A172 (cell line): ENCODE measurements at regions not wholly inside any gene's neighbourhood (a gene's known extent, or its start where the extent isn't known, plus 50 kb on each side); places are given as distances from the start of the nearest gene placed in this dataset.

Experiments
- DNase-seq: peaks from one replicate; pipeline ENCODE4 v3.0.0-alpha.2; 2015; ENCODE audit warnings: low spot score

DNA sequence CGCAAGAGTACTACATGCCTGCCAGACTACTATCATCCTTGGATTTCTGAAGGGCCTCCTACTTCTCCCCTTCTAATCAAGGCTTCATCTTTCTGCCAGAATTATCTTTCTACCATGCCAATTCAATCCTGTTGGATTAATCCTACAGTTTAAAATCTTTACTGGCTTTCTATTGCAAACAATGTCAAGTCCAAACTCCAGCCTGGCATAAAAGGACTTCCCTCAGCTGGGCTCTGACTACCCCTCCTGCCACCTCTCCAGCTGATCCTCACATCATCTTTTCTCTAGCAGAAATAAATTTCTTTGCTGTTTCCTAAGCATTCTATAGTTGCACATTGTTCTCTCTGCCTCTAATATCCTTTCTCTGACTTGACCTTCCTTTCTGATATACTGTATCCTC, 119.7 kb upstream of the RAD23B start:
- DNase-seq, result no peak

DNA sequence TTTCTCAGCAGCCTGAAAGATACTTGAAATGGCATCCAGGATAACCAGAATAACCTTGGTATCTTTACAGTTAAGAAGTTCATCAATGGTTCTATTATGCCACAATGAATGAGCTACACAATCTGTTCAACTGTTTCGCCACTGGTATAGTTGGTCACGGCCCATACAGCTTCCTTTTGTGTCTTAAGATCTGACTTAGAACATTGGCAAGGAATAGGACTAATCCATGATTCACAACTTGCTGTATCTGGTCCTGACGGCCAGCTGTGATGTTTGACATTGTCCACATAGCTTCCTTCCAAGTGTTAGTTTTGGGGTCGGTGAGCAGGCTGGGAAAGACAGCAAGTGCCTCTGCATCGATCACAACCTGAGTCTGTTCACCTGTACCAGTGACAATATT, 113.3 kb upstream of the RAD23B start:
- DNase-seq, result no peak

DNA sequence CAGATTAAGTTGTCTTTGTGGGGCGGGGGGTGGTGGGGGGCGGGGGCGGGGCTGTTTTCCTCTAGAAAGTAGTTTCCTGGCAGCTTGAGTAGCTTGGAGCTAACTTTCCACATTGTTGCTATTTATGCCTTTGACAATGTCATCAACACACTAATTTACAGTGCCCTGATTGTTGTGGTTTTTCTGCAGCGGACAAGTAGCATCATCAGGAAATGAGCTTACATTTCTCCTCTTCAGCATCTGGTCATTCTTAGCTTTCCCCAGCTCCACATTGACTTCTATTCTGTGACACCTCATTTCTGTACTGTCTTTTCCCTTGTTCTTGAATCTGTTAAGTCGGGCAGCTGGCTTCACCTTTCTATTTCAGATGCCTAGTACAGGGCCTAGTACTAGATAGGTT, 112.3 kb upstream of the RAD23B start:
- no peak for DNase-seq

DNA sequence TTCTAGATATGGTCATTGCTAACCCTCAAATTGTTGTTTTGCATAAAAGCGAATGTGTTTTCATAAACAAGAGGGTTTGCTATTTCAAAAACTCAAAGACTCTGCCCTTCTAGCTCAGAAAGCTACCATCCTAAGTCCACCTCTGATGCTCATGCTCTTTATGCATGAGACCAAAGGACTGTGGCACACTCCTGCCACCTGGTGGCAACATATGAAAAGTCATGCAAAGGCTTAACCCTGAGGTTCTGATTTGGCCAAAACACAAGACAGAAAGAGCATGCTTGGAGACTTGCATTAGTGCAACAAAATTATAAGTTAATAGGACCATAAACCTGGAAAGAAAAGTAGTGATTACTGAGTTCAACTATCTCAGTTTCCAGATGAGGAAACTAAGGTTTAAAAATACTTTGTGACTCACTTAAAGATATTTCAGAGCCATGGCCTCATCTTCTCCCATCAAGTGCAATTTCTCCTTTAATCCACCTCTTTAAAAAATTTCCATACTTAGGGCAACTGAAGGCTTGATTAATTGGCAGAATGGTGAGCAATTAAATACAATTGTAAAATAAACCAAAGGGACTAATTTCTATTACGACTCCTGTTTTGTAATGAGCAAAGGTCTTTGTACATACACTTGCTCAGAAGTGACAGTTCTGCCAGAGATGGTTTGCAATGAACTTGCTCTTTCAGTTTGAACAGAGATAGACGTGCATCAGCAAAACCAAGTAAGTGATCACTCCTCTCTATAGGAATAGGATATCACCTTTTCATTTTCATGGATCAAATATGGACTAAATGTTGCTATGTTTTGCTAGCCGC, 110.7 kb upstream of the RAD23B start:
- peak; percentile 62 for DNase-seq

DNA sequence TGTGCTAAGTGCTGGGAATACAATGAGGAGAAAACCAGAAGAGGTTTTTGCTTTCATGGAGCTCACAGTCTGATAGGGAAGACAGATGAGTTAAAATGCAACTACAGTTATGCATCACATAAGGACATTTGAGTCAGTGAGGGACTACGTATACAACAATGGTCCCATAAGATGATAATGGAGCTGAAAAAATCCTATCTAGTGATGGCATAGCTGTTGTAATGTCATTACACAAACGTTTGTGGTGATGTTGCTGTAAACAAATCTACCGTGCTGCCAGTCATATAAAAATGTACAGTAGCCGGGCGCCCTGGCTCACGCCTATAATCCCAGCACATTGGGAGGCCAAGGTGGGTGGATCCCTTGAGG, 110.1 kb upstream of the RAD23B start:
- DNase-seq, result no peak

DNA sequence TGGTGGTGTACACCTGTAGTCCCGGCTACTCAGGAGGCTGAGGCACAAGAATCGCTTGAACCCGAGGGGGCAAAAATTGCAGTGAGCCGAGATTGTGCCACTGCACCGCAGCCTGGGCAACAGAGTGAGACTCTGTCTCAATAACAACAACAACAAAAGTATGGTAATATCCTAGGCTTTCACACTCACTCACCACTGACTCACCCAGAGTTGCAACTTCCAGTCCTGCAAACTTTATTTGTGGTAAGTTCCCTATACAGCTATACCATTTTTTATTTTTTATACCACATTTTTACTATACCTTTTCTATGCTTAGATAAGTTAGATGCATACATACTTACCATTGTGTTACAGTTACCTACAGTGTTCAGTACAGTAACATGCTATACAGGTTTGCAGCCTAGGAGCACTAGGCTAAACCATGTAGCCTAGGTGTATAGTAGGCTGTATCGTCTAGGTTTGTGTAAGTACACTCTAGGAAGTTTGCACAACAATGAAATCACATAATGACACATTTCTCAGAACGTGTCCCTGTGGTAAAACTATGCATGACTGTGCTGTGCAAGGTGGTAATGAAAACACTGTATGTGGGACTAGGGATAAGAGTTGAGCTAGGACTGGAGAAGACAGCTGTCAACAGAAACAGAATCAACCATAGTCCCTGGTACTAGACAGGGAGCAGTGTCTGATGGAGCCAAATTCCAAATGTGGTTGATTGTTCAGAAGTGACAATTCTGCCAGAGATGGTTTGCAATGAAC, 109.5 kb upstream of the RAD23B start:
- no peak for DNase-seq

DNA sequence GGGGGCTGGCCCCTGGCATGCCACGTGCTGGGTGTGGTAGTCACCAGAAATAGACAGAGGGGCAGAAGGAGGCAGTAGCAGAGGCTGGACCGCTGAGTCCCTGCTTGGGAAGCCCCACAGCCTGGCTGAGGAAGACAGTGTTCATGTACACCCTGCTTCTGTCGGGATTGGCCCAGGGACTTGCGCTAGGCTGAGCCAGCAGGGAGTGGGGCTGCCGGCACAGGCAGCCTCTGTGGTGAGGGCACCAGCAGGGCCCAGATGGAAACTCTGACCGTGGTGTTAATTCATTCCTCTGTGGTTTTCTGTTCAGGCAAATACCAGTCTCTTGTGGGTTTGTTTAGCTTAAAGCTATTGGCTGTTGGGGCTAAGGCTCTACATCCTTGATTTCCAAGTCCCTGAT, 108.6 kb upstream of the RAD23B start:
- peak; percentile 23 for DNase-seq

DNA sequence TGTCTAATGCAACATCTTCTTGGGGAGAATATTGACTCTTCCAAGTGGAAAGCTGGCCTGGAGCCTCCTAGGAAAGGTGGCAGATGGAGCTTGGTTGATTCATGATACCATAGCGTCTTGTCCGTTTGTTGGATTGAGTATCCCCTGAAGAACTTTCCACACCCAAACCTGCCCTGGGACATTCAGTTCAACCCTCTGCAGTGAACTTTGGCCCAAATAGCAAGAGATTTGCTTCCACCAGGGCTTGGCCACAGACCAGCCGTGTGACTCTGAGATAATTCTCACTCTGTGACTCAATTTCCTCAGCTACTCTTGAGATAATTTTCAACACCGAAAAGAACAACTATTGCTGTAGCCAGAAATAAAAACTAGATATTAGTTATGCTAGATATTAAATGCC, 108.0 kb upstream of the RAD23B start:
- DNase-seq, result no peak

DNA sequence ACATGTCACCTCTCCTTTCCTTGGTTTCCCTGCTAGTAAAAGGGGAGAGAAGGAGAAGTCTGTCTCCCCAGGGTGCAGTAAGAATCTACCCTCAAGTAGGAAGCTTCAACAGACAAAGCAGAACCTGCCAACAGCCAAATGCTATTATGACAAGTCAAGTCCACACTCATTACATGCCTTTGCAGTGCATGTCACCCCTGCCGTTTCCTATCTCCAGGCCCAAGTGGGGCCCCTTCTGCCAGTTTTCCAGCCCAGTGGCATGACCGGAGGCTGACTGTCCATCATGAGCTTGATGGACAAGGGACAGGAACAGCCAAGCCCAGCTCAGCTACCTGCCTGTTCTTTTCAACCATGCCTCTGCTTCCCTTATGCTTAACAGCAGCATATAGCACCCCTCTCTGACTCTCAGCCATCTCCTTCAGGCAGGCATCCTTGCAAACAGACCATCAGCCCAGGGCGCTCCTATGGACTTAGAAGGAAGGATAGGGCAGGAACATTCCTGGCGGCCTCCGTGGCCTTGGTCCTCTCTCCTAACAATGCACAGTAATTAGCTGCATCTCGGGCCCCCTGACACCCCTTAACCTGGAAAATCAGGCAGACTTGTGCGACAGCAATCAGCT, 107.2 kb upstream of the RAD23B start:
- DNase-seq, result no peak

DNA sequence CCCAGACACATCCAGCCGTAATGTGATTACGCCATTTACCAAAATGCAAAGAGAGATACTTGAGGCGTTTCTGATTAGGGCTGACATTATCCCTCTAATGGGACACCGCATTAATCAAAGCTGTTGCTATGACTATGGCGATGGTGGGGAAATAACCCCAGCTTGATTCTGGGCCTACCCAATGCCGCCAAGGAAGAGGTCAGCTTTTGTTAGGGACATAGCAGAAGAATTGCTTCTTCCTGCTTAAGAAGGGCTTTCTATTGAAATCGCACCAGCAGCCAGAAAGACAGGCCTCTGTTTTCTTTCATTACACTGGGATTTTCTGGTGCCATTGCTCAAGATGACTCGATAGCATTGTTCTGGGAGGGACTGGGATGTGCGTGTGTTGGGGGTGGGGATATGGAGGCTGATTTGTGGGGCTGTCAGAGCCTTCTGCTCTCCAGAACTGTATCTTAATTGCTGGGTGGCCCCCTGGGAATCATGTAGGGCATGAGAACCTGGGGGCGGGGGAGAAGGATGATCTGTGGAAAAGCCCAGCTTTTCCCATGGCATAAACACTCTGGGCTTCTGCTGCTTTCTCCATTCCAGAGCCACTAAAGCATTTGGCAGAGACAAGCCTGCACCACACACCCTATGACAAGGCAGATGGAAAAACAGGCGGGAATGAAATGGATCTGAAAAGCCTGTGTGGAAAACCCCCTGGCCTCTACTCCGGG, 106.5 kb upstream of the RAD23B start:
- DNase-seq, result no peak

DNA sequence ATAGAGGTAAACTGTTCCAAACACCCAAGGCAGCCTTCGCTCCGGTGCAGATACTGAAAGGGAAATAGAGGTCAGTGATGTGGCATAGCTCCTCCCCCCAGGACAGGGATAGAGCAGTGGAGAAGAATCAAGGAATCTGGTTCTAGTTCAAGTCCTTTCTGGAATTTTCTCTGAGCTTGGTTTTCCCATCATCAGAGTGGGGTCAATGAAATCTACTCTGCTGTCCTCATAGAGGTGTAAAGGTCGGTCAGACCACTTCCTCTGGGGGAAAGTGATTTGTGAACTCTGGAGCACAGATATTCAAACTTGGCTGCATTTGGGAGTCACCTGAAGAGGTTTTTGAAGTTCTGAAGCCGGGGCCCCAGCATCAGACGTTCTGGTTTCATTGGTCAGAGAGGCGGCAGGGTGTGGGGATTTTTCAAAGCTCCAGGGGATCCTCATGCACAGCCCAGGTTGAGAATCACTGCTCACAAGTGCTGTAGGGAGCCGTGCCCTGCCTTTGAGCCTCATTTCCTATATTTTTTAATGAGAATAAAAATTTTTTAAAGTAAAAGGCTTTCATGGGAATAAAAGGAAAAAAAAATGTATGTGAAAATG, 105.7 kb upstream of the RAD23B start:
- no peak for DNase-seq

DNA sequence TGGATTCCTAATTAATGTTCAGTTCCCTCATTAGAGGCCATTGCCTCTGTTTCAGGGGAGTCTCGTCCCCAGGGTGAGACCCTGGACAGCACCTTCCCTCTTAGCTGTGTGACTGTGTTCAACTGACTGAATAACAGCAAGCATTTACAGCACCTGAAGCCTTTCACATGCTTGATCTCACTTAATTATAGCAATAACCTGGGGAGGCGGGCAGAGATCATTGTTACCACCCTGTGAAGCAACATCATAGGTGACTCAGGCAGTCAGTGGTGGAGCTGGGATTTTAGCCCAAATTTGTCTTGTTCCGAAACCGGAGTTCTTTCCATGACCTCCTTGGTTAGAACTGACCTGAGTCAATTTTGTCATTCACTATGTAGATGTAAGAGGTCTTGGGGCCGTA, 105.2 kb upstream of the RAD23B start:
- DNase-seq, result no peak

DNA sequence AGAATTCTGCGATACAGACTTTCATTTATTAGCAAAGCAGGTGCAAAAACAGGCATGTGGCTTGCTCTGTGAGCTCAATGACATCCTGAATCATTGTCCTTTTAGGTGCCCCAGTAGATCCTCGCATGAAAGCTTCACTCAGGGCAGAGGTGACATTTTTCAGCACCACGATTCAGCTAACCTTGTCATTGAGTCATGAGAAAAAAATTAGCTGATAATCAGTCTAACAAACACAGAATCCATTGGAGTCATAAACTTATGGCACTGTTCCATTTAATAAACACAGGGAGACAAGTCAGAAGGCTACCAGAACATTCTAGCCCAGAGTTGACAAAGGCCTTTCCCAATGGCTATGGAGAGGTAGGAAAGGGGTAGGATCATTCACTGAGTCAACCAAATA, 104.8 kb upstream of the RAD23B start:
- DNase-seq, result no peak

DNA sequence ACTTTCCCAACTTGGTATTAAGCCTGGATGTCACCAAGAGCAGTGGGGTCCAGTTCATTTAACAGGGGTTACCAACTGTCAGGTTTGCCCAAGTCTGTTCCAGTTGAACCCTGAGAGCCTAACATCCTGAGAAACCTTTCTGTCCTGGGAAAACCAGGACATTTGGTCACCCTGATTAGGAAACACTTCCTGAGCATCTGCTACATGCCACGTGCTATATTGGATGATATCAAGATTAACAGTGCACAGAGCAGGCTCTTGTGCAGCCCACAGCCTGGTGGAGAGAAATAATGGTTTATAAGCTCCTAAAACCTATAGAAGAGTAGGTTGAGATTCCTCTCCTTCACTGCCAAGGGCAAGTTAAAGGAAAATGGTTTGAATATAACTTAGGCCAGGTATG, 102.9 kb upstream of the RAD23B start:
- DNase-seq, result no peak

DNA sequence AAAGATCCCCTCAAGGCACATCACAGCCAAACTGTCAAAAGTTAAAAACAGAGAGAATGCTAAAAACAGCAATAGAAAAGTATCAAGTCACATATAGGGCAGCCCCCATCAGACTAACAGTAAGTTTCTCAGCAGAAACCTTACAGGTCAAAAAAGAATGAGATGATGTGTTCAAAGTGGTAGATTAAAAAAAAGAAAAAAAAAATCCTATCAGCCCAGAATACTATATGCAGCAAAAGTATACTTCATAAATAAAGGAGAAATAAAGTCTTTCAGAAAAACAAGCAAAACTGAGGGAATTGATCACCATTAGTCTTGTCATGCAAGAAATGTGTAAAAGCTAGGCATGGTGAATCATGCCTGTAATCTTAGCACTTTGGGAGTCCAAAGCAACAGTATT, 99.9 kb upstream of the RAD23B start:
- DNase-seq, result no peak

DNA sequence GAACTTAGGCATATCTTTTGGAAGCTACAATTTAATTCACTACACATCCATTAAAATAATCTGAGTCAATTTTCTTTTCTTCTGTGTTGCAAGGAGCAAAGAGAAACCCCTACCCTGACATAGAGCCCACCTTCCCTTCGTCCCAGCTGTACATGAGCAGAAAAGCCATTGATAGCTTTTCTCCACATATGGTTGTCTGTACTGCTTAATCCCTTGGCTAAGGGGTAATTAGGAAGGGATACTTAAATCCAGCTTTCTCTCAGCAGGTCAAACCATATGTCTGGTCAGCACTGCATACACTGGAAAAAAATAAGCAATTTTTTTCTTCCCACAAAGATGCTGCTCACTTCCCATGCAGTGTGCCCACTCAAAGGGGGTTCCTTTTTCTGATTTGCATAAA, 94.7 kb upstream of the RAD23B start:
- no peak for DNase-seq

DNA sequence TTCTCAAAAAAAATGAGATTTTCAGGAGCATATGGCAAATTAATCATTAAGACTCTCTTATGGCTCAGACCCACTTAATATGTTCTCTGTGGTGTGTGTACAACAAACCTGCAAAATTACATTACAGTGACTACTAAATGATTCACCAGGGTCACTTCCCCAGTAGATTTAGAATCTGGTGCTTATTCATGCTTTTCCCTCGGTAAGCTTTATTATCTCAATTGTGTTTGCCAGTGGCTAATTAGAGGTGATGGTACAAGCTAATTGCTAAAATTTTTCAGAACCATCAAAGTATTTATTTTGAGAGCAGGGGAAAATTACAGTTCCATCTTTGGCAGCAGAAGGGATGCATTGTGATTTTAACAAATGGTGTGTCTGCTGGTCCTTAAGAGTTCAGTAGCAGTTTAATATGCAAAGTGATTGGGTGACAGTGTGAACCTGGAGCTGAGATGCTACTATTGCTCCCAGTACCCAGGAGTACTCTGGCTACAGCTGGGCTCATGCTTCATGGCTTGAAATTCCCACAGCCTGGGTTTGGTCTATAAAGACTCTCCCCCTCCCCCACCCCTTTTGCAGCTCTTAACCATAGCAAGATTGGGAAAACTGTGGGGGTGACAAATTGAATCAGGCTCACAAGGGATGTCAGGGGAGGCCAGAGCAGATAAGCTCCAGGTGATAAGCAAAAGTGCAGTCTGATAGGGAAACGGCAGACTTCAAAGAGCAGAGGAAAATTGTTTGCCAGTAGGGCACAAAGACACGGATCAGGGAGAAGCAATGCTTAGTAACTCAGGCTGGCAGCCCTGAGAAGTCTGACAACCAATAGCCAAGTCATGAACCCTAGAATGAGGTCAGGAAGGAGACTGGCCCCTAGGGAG, 92.8 kb upstream of the RAD23B start:
- DNase-seq, result peak; percentile 64

DNA sequence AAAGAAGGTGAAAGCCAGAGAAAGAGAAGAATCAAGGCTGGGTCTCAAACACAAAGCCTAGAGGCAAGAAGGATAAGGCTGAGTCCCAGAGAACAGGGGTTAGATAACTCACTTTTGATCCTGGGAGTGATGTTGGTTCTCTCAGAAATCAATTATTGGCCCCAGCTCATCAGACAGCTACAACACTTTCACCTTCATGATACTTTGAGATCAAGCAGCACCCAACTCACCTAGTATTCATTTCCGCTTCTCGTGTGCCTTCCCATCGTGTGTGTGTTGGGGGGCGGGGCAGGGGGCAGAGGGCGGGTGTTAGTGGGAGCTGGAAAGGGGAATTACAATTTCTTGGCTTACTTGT, 92.2 kb upstream of the RAD23B start:
- DNase-seq, result no peak

DNA sequence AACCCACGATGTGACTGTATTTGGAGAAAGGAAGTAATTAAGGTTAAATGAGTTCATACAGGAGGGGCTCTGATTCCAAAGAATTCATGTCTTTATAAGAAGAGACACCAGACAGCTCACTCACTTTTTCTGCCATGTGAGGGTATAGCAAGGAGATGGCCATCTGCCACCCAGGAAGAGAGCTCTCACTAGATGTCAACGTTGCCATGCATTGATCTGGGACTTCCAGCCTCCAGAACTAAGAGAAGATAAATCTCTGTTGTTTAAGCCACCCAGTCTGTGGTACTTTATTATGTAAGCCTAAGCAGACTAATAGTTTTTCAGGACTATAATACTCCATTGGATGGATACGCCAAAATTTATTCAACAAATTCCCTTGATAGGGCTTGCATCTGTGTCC, 89.8 kb upstream of the RAD23B start:
- no peak for DNase-seq

DNA sequence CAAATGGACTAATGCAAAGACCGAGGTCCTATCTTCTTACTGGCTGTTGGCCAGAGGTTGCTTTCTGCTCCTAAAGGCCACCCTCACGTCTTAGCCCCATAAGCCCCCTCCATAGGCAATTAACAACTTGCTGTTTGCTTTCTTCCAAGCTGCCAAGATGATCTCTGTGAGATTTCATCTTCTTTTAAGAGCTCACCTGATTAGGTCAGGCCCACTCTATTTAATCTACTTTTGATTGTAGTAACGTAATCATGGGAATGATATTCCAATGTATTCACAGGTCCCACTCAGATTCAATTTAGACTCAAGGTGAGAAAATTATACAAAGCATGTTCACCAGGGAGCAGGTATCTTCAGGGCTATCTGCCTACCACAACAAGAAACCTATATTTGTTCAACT, 84.4 kb upstream of the RAD23B start:
- no peak for DNase-seq

DNA sequence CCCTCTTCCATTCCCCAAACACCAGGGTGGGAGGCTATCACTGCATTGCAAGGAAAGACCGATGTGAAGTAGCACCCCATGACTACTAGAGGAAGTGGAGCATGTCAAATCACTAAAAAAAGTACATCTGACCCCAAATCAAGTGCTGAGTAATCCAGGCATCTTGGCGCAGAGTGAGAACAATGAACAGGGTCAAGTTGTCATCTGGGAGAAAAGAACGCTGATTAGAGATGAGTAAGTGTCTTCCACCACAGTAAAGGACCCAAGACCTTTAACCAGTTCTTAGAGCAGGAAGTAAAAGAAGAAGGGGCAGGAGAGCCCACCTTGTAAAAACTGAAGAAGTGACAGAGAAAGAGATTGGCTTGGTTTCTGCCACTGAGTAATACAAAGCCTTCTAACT, 75.0 kb upstream of the RAD23B start:
- peak; percentile 70 for DNase-seq
